Kidney (tissue), 13 donors: ENCODE measurements at regions not wholly inside any gene's neighbourhood (a gene's known extent, or its start where the extent isn't known, plus 50 kb on each side); places are given as distances from the start of the nearest gene placed in this dataset.

Source experiments
- DNase-seq, 5 donors: peaks; one replicate each; pipeline ENCODE4 v3.0.0-alpha.2; 2013 to 2020
- FAIRE-seq: peaks from 2 replicates; lab custom pipeline; 2012; peaks lifted over from hg19 to GRCh38; lab: Jason Lieb, UNC
- H3K27ac ChIP-seq, 2 donors: one replicate each; pipeline ENCODE4 v1.7.0; 2013; ENCODE audit warnings: low read depth in 2 of 2, low read length in 2 of 2, inconsistent platforms in 1 of 2
- H3K27me3 ChIP-seq: one replicate; pipeline ENCODE4 v1.7.1; 2013; ENCODE audit warnings: low read length, inconsistent platforms; ENCODE audit not compliant: control insufficient read depth, insufficient read depth
- H3K36me3 ChIP-seq, 3 donors: one replicate each; pipeline versions ENCODE4 v1.7.0 to v1.7.1; 2013; ENCODE audit warnings: low read length in 3 of 3, control low read depth in 1 of 3, inconsistent platforms in 1 of 3; ENCODE audit not compliant: insufficient read depth in 3 of 3, control insufficient read depth in 2 of 3
- H3K4me1 ChIP-seq, 3 donors: one replicate each; pipeline versions ENCODE4 v1.7.0 to v1.7.1; 2013; ENCODE audit warnings: low read length in 3 of 3, inconsistent platforms in 1 of 3, low read depth in 1 of 3; ENCODE audit not compliant: control insufficient read depth in 2 of 3, insufficient read depth in 2 of 3
- H3K4me3 ChIP-seq, 3 donors: one replicate each; pipeline versions ENCODE4 v1.7.0 to v1.8.1; 2013; ENCODE audit warnings: low read length in 3 of 3, control low read depth in 1 of 3, inconsistent platforms in 1 of 3
- H3K9ac ChIP-seq, 3 donors: one replicate each; pipeline versions ENCODE4 v1.7.0 to v1.7.1; 2013; ENCODE audit warnings: low read length in 3 of 3, control low read depth in 1 of 3, inconsistent platforms in 1 of 3
- H3K9me3 ChIP-seq, 3 donors: one replicate each; pipeline versions ENCODE4 v1.7.0 to v1.7.1; 2013; ENCODE audit warnings: low read length in 3 of 3, control low read depth in 1 of 3, inconsistent platforms in 1 of 3; ENCODE audit not compliant: control insufficient read depth in 2 of 3, insufficient read depth in 1 of 3
- intact Hi-C: fragments of 100-400 bp; cut with DNase I; formaldehyde crosslinking; loops from one replicate; pipeline ENCODE4 v1.11.1; 2022
- TF ChIP-seq, protein P1 (sequence below): IDR thresholded peaks from 3 replicates; pipeline ENCODE4 v1.5.1; 2012; ENCODE audit warnings: mild to moderate bottlenecking, moderate library complexity, borderline replicate concordance; ENCODE audit not compliant: insufficient read depth; ENCODE audit errors: extremely low read depth
- donor health status: control.
- donor health status: control.
- donor health status: control.
- donor health status: control.
- donor health status: control.
- donor health status: DM: yes; HTN: yes; CAD: no.
- donor health status: Normal renal cell carcinoma (clear cell type).

DNA sequence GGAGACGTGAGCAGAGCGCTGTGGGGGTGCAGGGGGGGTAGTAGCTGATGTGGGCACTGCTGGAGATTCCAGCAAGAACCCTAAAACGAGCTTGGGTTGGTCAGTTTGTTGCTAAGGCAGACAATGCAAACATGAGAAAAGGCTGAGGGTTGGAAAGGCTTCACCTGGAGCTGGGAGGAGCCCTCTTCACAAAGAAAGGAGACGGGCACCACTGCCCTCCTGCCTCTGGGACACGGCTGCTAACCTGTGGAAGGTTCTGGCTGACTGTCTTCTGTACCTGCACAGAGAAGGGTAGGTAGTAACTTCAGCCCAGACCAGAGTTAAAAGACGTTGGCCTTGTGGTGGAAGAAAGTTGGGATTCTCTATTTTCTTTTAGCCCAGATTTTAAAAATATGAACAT, 108.7 kb downstream of the SUCLA2 start:
- intact Hi-C loops: no loop called here
- no peak for FAIRE-seq
- H3K9ac ChIP-seq: no peak overlapping the region

DNA sequence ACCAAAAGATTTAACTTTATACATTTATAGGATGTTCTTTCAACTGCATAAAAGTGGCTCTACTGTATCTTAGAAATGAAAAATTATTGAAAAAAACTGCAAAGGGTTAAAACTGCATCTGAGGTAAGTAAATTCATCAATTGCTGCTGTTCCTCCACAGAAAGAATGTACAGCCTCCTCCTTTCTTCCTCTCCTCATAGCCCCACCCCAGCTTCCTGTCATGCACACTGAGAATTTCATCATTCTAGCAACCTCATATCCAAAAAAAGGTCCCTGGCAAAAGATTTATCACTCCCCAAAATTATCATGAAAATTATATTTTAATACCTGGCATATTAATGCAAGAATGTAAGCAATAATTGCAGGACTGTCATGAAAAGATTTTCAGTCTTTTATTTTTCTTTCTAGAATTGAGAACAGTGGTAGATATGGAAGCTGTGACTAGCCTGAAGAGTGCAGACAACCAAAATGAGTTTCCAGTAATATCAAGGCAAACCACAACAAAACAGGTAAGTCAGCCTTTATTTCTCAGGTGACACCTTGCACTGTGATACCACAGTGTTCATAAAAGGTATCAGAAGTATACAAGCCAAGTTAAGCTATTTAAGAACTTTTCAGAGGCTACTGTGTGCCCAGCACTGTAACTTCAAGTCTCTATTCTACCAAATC, 110.8 kb downstream of the SUCLA2 start:
- TF ChIP-seq, protein P1, sequence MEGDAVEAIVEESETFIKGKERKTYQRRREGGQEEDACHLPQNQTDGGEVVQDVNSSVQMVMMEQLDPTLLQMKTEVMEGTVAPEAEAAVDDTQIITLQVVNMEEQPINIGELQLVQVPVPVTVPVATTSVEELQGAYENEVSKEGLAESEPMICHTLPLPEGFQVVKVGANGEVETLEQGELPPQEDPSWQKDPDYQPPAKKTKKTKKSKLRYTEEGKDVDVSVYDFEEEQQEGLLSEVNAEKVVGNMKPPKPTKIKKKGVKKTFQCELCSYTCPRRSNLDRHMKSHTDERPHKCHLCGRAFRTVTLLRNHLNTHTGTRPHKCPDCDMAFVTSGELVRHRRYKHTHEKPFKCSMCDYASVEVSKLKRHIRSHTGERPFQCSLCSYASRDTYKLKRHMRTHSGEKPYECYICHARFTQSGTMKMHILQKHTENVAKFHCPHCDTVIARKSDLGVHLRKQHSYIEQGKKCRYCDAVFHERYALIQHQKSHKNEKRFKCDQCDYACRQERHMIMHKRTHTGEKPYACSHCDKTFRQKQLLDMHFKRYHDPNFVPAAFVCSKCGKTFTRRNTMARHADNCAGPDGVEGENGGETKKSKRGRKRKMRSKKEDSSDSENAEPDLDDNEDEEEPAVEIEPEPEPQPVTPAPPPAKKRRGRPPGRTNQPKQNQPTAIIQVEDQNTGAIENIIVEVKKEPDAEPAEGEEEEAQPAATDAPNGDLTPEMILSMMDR: no peak
- H3K9ac ChIP-seq: no peak overlapping the region
- H3K27me3 ChIP-seq: no peaks in the 10 kb centered on the region
- no peak for FAIRE-seq
- H3K9me3 ChIP-seq: no peaks in the 10 kb centered on the region
- H3K4me3 ChIP-seq: no peak overlapping the region
- no peaks in the 10 kb centered on the region for H3K4me1 ChIP-seq
- no peaks in the 10 kb centered on the region for H3K36me3 ChIP-seq
- DNase-seq: no peak
- H3K27ac ChIP-seq: no peak overlapping the region
- intact Hi-C loops: no loop called here

More for the DNA sequence above, 108.7 kb downstream of the SUCLA2 start:
- no peaks in the 10 kb centered on the region for H3K4me1 ChIP-seq
- H3K27ac ChIP-seq: no peak overlapping the region
- H3K4me3 ChIP-seq: no peak overlapping the region
- TF ChIP-seq, protein P1: no peak
- no peaks in the 10 kb centered on the region for H3K27me3 ChIP-seq
- no peak for DNase-seq
- no peaks in the 10 kb centered on the region for H3K36me3 ChIP-seq
- H3K9me3 ChIP-seq: no peaks in the 10 kb centered on the region

DNA sequence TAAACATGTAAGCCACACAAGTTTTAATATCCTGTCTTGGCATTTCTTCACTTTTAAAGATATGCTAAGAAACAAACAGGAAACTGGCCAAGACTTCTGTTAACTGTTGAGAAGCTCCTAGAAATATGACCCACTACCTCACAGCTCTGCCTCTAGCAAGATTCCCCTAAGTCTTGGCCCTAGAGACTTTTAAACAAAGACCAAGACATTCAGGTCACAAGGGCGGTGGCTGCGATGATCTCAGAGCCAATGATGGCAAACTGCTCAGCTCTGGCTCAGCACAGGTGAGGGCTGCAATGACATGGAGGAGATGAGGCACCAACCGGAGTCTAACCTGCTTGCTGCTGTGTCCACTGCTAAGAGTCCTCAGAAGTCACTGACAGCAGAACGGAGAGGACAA, 114.8 kb downstream of the SUCLA2 start:
- H3K4me3 ChIP-seq: no peak overlapping the region
- no peak for FAIRE-seq

More for the DNA sequence above, 114.8 kb downstream of the SUCLA2 start:
- TF ChIP-seq, protein P1: no peak
- H3K27me3 ChIP-seq: no peaks in the 10 kb centered on the region
- H3K36me3 ChIP-seq: no peaks in the 10 kb centered on the region
- no peaks in the 10 kb centered on the region for H3K4me1 ChIP-seq
- intact Hi-C loops: no loop called here
- no peak overlapping the region for H3K9ac ChIP-seq
- no peaks in the 10 kb centered on the region for H3K9me3 ChIP-seq
- no peak overlapping the region for H3K27ac ChIP-seq
- DNase-seq: no peak
